GM12872 (cell line): ENCODE measurements at regions not wholly inside any gene's neighbourhood (a gene's known extent, or its start where the extent isn't known, plus 50 kb on each side); places are given as distances from the start of the nearest gene placed in this dataset.

ENCODE experiments used
- TF ChIP-seq, protein P1 (sequence below): IDR thresholded peaks from 3 replicates; pipeline ENCODE4 v1.5.1; 2011; ENCODE audit warnings: low read depth, mild to moderate bottlenecking, low read length, moderate library complexity; ENCODE audit not compliant: insufficient read depth

GRCh38 chr13:44801990-44802389, 187.3 kb downstream of the NUFIP1 start:
- TF ChIP-seq, protein P1, sequence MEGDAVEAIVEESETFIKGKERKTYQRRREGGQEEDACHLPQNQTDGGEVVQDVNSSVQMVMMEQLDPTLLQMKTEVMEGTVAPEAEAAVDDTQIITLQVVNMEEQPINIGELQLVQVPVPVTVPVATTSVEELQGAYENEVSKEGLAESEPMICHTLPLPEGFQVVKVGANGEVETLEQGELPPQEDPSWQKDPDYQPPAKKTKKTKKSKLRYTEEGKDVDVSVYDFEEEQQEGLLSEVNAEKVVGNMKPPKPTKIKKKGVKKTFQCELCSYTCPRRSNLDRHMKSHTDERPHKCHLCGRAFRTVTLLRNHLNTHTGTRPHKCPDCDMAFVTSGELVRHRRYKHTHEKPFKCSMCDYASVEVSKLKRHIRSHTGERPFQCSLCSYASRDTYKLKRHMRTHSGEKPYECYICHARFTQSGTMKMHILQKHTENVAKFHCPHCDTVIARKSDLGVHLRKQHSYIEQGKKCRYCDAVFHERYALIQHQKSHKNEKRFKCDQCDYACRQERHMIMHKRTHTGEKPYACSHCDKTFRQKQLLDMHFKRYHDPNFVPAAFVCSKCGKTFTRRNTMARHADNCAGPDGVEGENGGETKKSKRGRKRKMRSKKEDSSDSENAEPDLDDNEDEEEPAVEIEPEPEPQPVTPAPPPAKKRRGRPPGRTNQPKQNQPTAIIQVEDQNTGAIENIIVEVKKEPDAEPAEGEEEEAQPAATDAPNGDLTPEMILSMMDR, result no peak

DNA sequence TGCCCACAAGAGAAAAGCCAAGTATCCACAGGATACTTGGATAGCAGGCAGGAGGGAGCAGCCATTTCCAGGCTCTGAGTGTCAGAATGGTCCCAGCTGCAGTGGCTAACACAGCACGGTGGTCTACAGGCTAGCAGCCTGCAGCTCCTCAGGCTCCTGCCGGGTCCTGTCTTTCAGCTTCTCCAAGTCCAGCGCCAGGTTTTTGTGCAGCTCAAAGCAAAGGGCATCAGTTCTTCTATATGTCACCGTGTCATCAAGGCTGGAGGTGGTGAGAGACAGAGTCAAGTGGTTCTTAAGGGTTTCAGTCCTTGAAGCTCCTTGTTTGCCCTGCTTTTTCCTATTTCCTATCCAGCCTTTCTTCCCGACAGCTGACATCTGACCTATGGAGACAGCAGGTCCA, 188.6 kb downstream of the NUFIP1 start:
- TF ChIP-seq, protein P1, result no peak

- TF ChIP-seq, protein P1, result no peak
Measured at GRCh38 chr13:44797685-44798084, 191.6 kb downstream of the NUFIP1 start.

- TF ChIP-seq, protein P1, result no peak
Measured at GRCh38 chr13:44796597-44797490, 192.4 kb downstream of the NUFIP1 start.

GRCh38 chr13:44795176-44795575, 194.1 kb downstream of the NUFIP1 start:
- TF ChIP-seq, protein P1, result no peak

DNA sequence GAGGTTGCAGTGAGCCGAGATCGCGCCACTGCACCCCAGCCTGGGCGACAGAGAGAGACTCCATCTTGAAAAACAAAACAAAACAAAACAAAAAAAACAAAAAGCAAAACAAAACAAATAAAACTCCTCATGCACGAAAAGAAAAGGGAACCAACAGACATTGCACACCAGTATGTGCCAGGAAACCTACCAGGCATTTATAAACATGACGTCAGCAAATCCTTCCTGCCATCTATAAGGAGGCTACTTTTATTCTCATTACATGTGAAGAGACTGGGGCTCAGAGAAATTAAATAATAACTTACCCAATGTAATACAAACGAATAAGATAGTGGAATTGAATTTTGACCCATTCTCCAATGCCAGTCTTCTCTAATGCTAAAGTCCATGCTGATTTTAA, 197.2 kb downstream of the NUFIP1 start:
- TF ChIP-seq, protein P1, result no peak

GRCh38 chr13:44790289-44790688, 199.0 kb downstream of the NUFIP1 start:
- TF ChIP-seq, protein P1, result no peak
